GM12878 (cell line): ENCODE measurements at regions not wholly inside any gene's neighbourhood (a gene's known extent, or its start where the extent isn't known, plus 50 kb on each side); places are given as distances from the start of the nearest gene placed in this dataset.

Source experiments
- ATAC-seq: fragments of 200-7000 bp; cut with Tn5 transposase; 3 replicates; pipeline ENCODE4 v1.9.1; 2020; ENCODE audit warnings: mild to moderate bottlenecking, moderate library complexity
- BruUV-seq: library from RNA; stranded (reverse); fragments of 400-500 nt; replicated peaks from 2 replicates; lab custom pipeline; 2021; lab: Mats Ljungman, UMichigan
- CTCF ChIA-PET: fragments of 300-600 bp; sonication (Branson Sonifier 250); formaldehyde crosslinking; extraction: SDS; loops from one replicate; lab custom pipeline; 2021; ENCODE audit warnings: inconsistent platforms; lab: Yijun Ruan, JAX
- POLR2A ChIA-PET: fragments of 350-600 bp; formaldehyde crosslinking; extraction: SDS; loops from one replicate; lab custom pipeline; 2021; ENCODE audit warnings: inconsistent platforms; lab: Charles Lee
- RAD21 ChIA-PET: fragments of 300-600 bp; sonication (Branson Sonifier 250); formaldehyde crosslinking; loops from one replicate; lab custom pipeline; 2023; ENCODE audit warnings: antibody characterized with exemption; ENCODE audit not compliant: unreplicated experiment; lab: Charles Lee
- SMC1A ChIA-PET: fragments of 300-600 bp; sonication (Branson Sonifier 250); formaldehyde crosslinking; loops from one replicate; lab custom pipeline; 2023; ENCODE audit not compliant: unreplicated experiment, uncharacterized antibody; lab: Charles Lee
- DNase-seq: peaks from one replicate; pipeline ENCODE4 v3.0.0-alpha.2; 2011; ENCODE audit warnings: low read depth, low spot score
- FAIRE-seq: peaks from 3 replicates; lab custom pipeline; 2011; peaks lifted over from hg19 to GRCh38; lab: Jason Lieb, UNC
- H2AFZ ChIP-seq: 2 replicates; pipeline ENCODE4 v1.6.0; 2011; ENCODE audit warnings: low read depth, low read length, control low read depth; ENCODE audit not compliant: control insufficient read depth
- H3K27ac ChIP-seq: 2 replicates; pipeline ENCODE4 v1.5.1; 2011; ENCODE audit warnings: control low read depth; ENCODE audit not compliant: control insufficient read depth, insufficient read depth
- H3K27me3 ChIP-seq, 2 experiments: replicated peaks in 1 of 2; 2 replicates each; pipeline versions ENCODE4 v1.6.0 to v1.6.1; 2011; ENCODE audit warnings: low read length in 1 of 2; ENCODE audit not compliant: control insufficient read depth in 2 of 2, insufficient read depth in 2 of 2
- H3K36me3 ChIP-seq, 2 experiments: 2 replicates each; pipeline ENCODE4 v1.5.1; 2011; ENCODE audit warnings: low read length in 1 of 2; ENCODE audit not compliant: control insufficient read depth in 2 of 2, insufficient read depth in 2 of 2
- H3K4me1 ChIP-seq: 2 replicates; pipeline ENCODE4 v1.6.1; 2011; ENCODE audit warnings: mild to moderate bottlenecking, low read length, moderate library complexity, mixed read lengths; ENCODE audit not compliant: control insufficient read depth, insufficient read depth
- H3K4me2 ChIP-seq: 2 replicates; pipeline ENCODE4 v1.6.0; 2011; ENCODE audit warnings: control low read depth; ENCODE audit not compliant: control insufficient read depth, insufficient read depth
- H3K4me3 ChIP-seq: fragments of 200-600 bp; sonication (generic); 2 replicates; pipeline ENCODE4 v1.5.1; 2016
- H3K79me2 ChIP-seq: 2 replicates; pipeline ENCODE4 v1.6.0; 2011; ENCODE audit warnings: low read length; ENCODE audit not compliant: control insufficient read depth, insufficient read depth
- H3K9ac ChIP-seq: 2 replicates; pipeline ENCODE4 v1.8.0; 2011; ENCODE audit warnings: low read length, control low read depth, mixed read lengths; ENCODE audit not compliant: control insufficient read depth, insufficient read depth
- H3K9me3 ChIP-seq: replicated peaks from 3 replicates; pipeline ENCODE4 v1.5.1; 2011; ENCODE audit warnings: mild to moderate bottlenecking, low read length; ENCODE audit not compliant: control insufficient read depth, insufficient read depth
- H4K20me1 ChIP-seq: 2 replicates; pipeline ENCODE4 v1.6.0; 2011; ENCODE audit not compliant: control insufficient read depth, insufficient read depth
- ASH2L ChIP-seq: fragments of 300-600, 200-600 bp; sonication (generic); IDR thresholded peaks from 2 replicates; pipeline ENCODE4 v1.6.1; 2017; ENCODE audit warnings: low read depth, mild to moderate bottlenecking, borderline replicate concordance
- HCFC1 ChIP-seq: fragments of 150-350 bp; IDR thresholded peaks from 2 replicates; pipeline ENCODE4 v1.6.1; 2014; ENCODE audit warnings: low read length
- HDGF ChIP-seq: fragments of 450-650 bp; IDR thresholded peaks from 2 replicates; pipeline ENCODE4 v1.6.1; 2016; ENCODE audit warnings: antibody characterized with exemption
- MEF2A ChIP-seq: IDR thresholded peaks from 2 replicates; pipeline ENCODE4 v1.6.1; 2011; ENCODE audit warnings: low read depth, mild to moderate bottlenecking, low read length, moderate library complexity; ENCODE audit not compliant: insufficient read depth
- RAD21 ChIP-seq: IDR thresholded peaks from 2 replicates; pipeline ENCODE4 v1.6.1; 2011; ENCODE audit warnings: mild to moderate bottlenecking, low read depth, low read length, moderate library complexity; ENCODE audit not compliant: insufficient read depth
- SIX5 ChIP-seq: IDR thresholded peaks from 2 replicates; pipeline ENCODE4 v1.6.1; 2011; ENCODE audit warnings: mild to moderate bottlenecking, low read depth, low read length, moderate library complexity; ENCODE audit not compliant: severe bottlenecking
- SMARCA5 ChIP-seq: fragments of 450-650 bp; IDR thresholded peaks from 2 replicates; pipeline ENCODE4 v1.6.1; 2017; ENCODE audit warnings: mild to moderate bottlenecking
- SP1 ChIP-seq: IDR thresholded peaks from one replicate; pipeline ENCODE4 v1.6.1; 2011; ENCODE audit warnings: low read depth, low read length
- SREBF1 ChIP-seq: IDR thresholded peaks from 2 replicates; pipeline ENCODE4 v1.6.1; 2012; ENCODE audit warnings: mild to moderate bottlenecking, low read length
- SREBF2 ChIP-seq: IDR thresholded peaks from 2 replicates; pipeline ENCODE4 v1.6.1; 2012; ENCODE audit warnings: mild to moderate bottlenecking, low read length
- TBL1XR1 ChIP-seq: IDR thresholded peaks from 2 replicates; pipeline ENCODE4 v1.6.1; 2012; ENCODE audit warnings: low read depth, low read length, improper control_type of control experiment
- ZNF217 ChIP-seq: fragments of 450-650 bp; IDR thresholded peaks from 2 replicates; pipeline ENCODE4 v1.6.1; 2017; ENCODE audit warnings: antibody characterized with exemption, mild to moderate bottlenecking
- WGBS: methylation state at CpG from one replicate; pipeline ENCODE4 v1.1.6; 2016; ENCODE audit warnings: low lambda C conversion rate; ENCODE audit not compliant: insufficient replicate concordance, insufficient coverage; ENCODE audit errors: missing lambda C conversion rate; 5-methylcytosine and 5-hydroxymethylcytosine counted together
- in situ Hi-C: fragments of 300-500 bp; cut with MboI; formaldehyde crosslinking; loops from 9 replicates; pipeline ENCODE4 v1.14.3; 2018; ENCODE audit warnings: mixed read lengths
- intact Hi-C: fragments of 100-400 bp; cut with micrococcal nuclease; formaldehyde crosslinking; loops from one replicate; pipeline ENCODE4 v1.14.2; 2022; ENCODE audit not compliant: unreplicated experiment
- TF ChIP-seq, protein P1 (sequence below): fragments of 450-650 bp; IDR thresholded peaks from 2 replicates; pipeline ENCODE4 v1.6.1; 2016; ENCODE audit warnings: mild to moderate bottlenecking
- TF ChIP-seq, protein P2 (sequence below): fragments of 150-350 bp; IDR thresholded peaks from 2 replicates; pipeline ENCODE4 v1.6.1; 2014; ENCODE audit warnings: mild to moderate bottlenecking, low read depth, low read length
- TF ChIP-seq, protein P3 (sequence below): IDR thresholded peaks from 2 replicates; pipeline ENCODE4 v1.6.1; 2012; ENCODE audit warnings: low read length, inconsistent platforms

DNA sequence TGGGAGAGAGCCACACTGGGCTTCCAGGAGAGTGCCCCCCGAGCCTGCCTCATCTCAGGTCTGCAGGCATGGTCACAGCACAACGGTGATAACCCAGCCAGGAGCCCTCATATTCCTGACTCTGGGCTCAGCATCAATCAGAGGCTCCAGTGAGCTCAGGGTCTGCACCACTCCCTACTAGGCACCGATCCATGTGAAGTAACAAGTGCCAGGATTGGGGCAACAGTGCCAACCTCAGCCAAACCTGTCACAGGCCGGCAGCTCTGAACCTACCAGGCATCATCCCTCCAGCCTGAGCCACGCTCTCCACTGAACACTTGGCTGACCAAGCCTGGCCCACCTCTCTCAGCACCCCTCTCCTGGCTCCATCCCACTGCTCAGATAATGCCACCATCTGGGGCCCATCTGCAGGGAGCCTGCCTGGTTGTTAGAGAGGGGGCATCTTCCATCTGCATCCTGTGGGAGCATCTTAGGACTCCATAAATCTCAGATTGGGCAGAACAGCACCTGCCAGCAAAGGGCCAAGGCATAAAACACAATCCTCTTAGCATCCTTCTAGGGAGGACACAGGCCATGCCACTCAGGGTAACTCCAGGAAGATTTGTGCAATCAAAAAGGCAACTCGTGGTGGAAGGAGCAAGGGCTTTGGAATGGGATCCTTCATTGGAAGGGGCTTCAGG, 213.7 kb upstream of the CSF3R start:
- Histone ChIP-seq H3K36me3 (no peaks in the 10 kb centered on the region), H3K9ac (no peak overlapping the region), H3K79me2 (no peaks in the 10 kb centered on the region), H4K20me1 (no peaks in the 10 kb centered on the region), H3K27me3 (peaks cover 3 to 5% of the 10 kb centered on the region in 2 experiments; a peak in 3 of 4 replicates), H3K4me1 (no peaks in the 10 kb centered on the region), H3K9me3 (no peaks in the 10 kb centered on the region), H3K4me3 (no peak overlapping the region), H2AFZ (no peak overlapping the region), H3K4me2 (no peak overlapping the region), H3K27ac (no peak overlapping the region)
- ChIA-PET POLR2A (no interaction called here), CTCF (no interaction called here), RAD21 (no interaction called here), SMC1A (no interaction called here)
- in situ Hi-C loops = no loop called here
- WGBS = 20% methylated on average over 6 of the region's 6 CpGs
- no peak for DNase-seq
- TF ChIP-seq HCFC1 (no peak), HDGF (no peak), SREBF2 (no peak), SP1 (no peak), RAD21 (no peak), SREBF1 (no peak), TBL1XR1 (no peak), MEF2A (no peak), ASH2L (no peak), SMARCA5 (no peak), ZNF217 (no peak), SIX5 (no peak)
- TF ChIP-seq, protein P1, sequence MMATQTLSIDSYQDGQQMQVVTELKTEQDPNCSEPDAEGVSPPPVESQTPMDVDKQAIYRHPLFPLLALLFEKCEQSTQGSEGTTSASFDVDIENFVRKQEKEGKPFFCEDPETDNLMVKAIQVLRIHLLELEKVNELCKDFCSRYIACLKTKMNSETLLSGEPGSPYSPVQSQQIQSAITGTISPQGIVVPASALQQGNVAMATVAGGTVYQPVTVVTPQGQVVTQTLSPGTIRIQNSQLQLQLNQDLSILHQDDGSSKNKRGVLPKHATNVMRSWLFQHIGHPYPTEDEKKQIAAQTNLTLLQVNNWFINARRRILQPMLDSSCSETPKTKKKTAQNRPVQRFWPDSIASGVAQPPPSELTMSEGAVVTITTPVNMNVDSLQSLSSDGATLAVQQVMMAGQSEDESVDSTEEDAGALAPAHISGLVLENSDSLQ = no peak
- TF ChIP-seq, protein P2, sequence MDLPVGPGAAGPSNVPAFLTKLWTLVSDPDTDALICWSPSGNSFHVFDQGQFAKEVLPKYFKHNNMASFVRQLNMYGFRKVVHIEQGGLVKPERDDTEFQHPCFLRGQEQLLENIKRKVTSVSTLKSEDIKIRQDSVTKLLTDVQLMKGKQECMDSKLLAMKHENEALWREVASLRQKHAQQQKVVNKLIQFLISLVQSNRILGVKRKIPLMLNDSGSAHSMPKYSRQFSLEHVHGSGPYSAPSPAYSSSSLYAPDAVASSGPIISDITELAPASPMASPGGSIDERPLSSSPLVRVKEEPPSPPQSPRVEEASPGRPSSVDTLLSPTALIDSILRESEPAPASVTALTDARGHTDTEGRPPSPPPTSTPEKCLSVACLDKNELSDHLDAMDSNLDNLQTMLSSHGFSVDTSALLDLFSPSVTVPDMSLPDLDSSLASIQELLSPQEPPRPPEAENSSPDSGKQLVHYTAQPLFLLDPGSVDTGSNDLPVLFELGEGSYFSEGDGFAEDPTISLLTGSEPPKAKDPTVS = no peak
- TF ChIP-seq, protein P3, sequence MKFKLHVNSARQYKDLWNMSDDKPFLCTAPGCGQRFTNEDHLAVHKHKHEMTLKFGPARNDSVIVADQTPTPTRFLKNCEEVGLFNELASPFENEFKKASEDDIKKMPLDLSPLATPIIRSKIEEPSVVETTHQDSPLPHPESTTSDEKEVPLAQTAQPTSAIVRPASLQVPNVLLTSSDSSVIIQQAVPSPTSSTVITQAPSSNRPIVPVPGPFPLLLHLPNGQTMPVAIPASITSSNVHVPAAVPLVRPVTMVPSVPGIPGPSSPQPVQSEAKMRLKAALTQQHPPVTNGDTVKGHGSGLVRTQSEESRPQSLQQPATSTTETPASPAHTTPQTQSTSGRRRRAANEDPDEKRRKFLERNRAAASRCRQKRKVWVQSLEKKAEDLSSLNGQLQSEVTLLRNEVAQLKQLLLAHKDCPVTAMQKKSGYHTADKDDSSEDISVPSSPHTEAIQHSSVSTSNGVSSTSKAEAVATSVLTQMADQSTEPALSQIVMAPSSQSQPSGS = no peak
- no peak for ATAC-seq
- BruUV-seq = no TSS peak
- no peak for FAIRE-seq
- intact Hi-C loops = no loop called here
